Endothelial cell (in vitro differentiated cells): ENCODE measurements at regions not wholly inside any gene's neighbourhood (a gene's known extent, or its start where the extent isn't known, plus 50 kb on each side); places are given as distances from the start of the nearest gene placed in this dataset.
"Not testable (repeated sequence)": the region's sequence is repeated elsewhere in the genome, so short reads cannot be mapped to it uniquely, and the experiment has no call there.

Experiments used
- DNase-seq: peaks from one replicate; pipeline ENCODE4 v3.0.0; 2021; ENCODE audit warnings: low spot score
- H3K27ac Mint-ChIP-seq: one replicate; pipeline ENCODE4 v1.8.0; 2021; ENCODE audit warnings: mixed read lengths, inconsistent platforms; ENCODE audit not compliant: unreplicated experiment
- H3K27me3 Mint-ChIP-seq: one replicate; pipeline ENCODE4 v1.8.0; 2021; ENCODE audit warnings: mild to moderate bottlenecking, moderate library complexity, mixed read lengths, inconsistent platforms; ENCODE audit not compliant: unreplicated experiment
- H3K36me3 Mint-ChIP-seq: one replicate; pipeline ENCODE4 v1.8.0; 2021; ENCODE audit warnings: mild to moderate bottlenecking, low read depth, mixed read lengths, inconsistent platforms; ENCODE audit not compliant: unreplicated experiment
- H3K4me1 Mint-ChIP-seq: one replicate; pipeline ENCODE4 v1.8.0; 2021; ENCODE audit warnings: mild to moderate bottlenecking, mixed read lengths, inconsistent platforms; ENCODE audit not compliant: unreplicated experiment
- H3K4me3 Mint-ChIP-seq: one replicate; pipeline ENCODE4 v1.8.0; 2021; ENCODE audit warnings: mild to moderate bottlenecking, mixed read lengths, inconsistent platforms; ENCODE audit not compliant: unreplicated experiment
- H3K9me3 Mint-ChIP-seq: one replicate; pipeline ENCODE4 v1.8.0; 2021; ENCODE audit warnings: mixed read lengths, inconsistent platforms; ENCODE audit not compliant: unreplicated experiment
- TF ChIP-seq, protein P1 (sequence below): fragments of 200-600 bp; sonication (generic); IDR thresholded peaks from one replicate; pipeline ENCODE4 v1.5.0; 2021; ENCODE audit warnings: antibody characterized with exemption; ENCODE audit not compliant: unreplicated experiment

DNA sequence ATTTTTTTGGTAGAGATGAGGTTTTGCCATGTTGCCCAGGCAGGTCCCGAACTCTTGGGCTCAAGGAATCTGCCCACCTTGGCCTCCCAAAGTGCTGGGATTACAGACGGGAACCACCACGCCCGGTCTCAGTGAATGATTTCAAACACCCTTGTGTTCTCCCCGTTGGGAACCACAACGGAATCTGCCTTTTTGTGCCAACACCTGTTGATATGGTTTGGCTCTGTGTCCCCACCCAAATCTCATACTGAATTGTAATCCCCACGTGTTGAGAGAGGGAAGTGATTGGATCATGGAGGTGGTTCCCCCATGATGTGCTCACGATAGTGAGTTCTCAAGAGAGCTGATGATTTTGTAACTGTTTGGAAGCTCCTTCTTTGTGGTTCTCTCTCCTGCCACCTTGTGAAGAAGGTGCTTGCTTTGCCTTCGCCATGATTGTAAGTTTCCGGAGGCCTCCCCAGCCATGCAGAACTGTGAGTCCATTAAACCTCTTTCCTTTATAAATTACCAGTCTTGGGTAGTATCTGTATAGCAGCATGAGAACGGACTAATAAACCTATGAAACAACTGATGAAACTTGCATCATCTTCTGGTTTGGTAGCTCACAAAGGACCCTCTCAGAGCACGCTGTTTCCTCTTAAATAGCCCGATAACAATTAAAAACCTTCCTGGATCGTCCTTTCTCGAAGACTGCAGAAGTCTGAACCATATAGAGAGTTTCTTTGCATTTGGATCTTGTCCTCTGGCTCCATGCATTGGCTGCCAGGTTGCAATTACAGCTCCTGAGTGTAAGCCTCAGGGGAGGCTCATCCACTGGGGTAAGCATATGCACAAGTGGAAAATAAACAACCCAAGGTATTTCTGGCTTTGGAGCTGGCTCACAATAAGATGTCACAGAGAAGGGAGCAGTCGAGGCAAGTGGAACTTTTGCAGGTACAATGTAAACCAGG is 91.5 kb downstream of the SPRY4 start:
- DNase-seq, result no peak
- Mint-ChIP-seq H3K27me3 (no peaks in the 10 kb centered on the region), H3K4me3 (peak overlapping the region; percentile 52), H3K27ac (peak overlapping the region; percentile 79), H3K9me3 (no peaks in the 10 kb centered on the region), H3K36me3 (no peaks in the 10 kb centered on the region), H3K4me1 (peaks cover 41% of the 10 kb centered on the region)
- TF ChIP-seq, protein P1, sequence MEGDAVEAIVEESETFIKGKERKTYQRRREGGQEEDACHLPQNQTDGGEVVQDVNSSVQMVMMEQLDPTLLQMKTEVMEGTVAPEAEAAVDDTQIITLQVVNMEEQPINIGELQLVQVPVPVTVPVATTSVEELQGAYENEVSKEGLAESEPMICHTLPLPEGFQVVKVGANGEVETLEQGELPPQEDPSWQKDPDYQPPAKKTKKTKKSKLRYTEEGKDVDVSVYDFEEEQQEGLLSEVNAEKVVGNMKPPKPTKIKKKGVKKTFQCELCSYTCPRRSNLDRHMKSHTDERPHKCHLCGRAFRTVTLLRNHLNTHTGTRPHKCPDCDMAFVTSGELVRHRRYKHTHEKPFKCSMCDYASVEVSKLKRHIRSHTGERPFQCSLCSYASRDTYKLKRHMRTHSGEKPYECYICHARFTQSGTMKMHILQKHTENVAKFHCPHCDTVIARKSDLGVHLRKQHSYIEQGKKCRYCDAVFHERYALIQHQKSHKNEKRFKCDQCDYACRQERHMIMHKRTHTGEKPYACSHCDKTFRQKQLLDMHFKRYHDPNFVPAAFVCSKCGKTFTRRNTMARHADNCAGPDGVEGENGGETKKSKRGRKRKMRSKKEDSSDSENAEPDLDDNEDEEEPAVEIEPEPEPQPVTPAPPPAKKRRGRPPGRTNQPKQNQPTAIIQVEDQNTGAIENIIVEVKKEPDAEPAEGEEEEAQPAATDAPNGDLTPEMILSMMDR, result no peak

DNA sequence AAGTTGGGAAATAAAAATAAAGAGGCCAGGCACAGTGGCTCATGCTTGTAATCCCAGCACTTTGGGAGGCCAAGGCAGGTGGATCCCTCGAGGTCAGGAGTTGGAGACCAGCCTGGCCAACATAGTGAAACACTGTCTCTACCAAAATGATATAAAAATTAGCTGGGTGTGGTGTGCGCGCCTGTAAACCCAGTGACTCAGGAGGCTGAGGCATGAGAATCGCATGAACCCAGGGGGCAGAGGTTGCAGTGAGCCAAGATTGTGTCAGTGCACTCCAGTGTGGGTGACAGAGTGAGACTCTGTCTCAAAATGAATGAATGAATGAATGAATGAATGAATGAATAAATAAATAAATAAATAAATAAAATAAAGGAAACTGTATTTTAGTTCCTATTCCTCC is 93.9 kb downstream of the SPRY4 start:
- H3K27me3 Mint-ChIP-seq, H3K27ac Mint-ChIP-seq, H3K36me3 Mint-ChIP-seq, DNase-seq, H3K9me3 Mint-ChIP-seq, H3K4me3 Mint-ChIP-seq: not testable (repeated sequence)
- peaks cover 26% of the 10 kb centered on the region for H3K4me1 Mint-ChIP-seq

DNA sequence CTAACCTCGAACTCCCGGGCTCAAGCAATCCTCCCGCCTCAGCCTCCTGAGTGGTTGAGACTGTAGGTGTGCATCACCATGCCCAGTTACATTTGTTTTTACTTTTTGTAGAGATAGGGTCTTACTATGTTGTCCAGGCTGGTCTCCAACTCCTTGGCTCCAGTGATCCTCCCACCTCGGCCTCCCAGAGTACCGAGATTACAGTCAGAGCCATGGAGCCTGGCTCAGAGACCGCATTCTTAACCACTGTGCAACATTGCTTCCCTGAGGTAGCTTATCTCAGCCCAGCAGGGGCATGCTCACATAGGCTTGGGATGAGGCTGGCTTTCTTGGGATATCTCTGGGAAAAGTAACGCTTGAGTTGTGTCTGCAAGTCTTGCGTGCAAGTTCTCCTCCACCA is 99.7 kb downstream of the SPRY4 start:
- no peaks in the 10 kb centered on the region for H3K9me3 Mint-ChIP-seq
- no peak for DNase-seq
- H3K4me1 Mint-ChIP-seq, result peaks cover 21% of the 10 kb centered on the region
- H3K4me3 Mint-ChIP-seq, result no peak overlapping the region
- no peaks in the 10 kb centered on the region for H3K36me3 Mint-ChIP-seq
- TF ChIP-seq, protein P1, result no peak
- no peak overlapping the region for H3K27ac Mint-ChIP-seq
- H3K27me3 Mint-ChIP-seq, result no peaks in the 10 kb centered on the region

DNA sequence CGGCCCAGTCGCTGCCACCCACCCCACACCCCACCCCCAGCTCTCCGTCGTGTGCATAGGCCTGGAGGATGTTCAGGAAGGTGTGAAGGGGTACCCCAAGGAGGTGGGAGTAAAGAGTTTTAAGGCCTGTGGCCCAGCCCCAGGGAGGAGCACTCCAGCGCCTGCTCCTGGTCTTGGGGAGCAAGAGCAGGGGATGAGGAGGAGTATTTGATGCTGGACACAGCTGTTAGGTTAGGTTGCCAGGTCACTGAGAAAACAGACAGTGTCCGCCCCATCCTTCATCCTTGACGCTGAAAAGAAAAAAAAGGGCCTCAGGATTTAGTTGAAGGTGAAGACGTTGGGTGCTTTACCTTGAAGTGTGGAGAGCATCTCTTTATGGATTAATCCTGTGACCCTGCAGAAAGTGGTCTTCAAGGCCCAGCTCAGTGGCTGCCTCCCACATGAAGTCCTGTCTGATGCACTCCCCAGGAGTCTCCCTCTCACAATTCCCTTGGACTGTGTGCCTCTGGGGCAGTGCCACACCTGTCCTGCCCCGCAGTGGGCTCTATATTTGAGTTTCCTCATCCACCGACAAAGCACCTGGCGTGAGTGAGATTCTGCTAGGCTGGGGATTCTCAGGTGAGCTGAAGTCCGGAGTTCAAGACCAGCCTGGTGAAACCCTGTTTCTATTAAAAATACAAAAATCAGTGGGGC is 101.8 kb downstream of the SPRY4 start:
- no peak overlapping the region for H3K4me3 Mint-ChIP-seq
- H3K4me1 Mint-ChIP-seq, result peaks cover 21% of the 10 kb centered on the region
- H3K27me3 Mint-ChIP-seq, result no peaks in the 10 kb centered on the region
- no peaks in the 10 kb centered on the region for H3K36me3 Mint-ChIP-seq
- H3K27ac Mint-ChIP-seq, result no peak overlapping the region
- DNase-seq, result no peak
- TF ChIP-seq, protein P1, result no peak
- H3K9me3 Mint-ChIP-seq, result no peaks in the 10 kb centered on the region

DNA sequence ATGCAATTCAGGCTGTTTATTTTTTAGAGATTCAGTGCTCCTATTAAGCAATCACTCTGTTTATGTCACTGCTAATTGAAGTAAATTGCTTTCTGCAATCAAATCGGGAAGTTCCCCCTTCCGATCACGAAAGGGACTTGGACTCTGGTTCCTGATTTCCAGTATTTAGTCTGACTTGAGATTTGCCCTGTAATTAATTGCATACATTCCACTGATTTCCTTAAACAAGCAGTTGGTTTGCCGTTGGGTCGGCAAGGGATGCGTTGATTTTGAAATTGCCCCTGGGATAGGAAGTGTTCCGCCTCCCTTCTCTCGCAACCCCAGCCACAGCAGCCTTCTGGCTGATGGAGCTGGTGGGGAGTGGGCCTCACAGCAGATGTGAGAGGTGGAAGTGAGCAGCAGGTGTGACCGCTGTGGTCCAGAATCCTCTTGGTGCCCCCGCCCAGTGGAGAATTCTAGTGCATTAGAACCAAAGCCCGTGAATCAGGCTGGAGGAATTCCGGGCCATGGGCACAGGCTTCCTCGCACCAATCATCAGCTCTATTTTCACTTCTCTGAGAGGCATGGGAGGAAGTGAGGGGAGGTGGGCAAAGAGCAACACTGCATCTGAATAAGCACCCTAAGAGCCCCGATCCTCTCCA is 102.5 kb downstream of the SPRY4 start:
- TF ChIP-seq, protein P1, result no peak
- no peak overlapping the region for H3K4me3 Mint-ChIP-seq
- no peaks in the 10 kb centered on the region for H3K27me3 Mint-ChIP-seq
- H3K36me3 Mint-ChIP-seq, result no peaks in the 10 kb centered on the region
- no peak for DNase-seq
- H3K9me3 Mint-ChIP-seq, result no peaks in the 10 kb centered on the region
- H3K27ac Mint-ChIP-seq, result no peak overlapping the region
- H3K4me1 Mint-ChIP-seq, result peaks cover 21% of the 10 kb centered on the region
